Ovary (tissue), 3 donors: ENCODE measurements at regions not wholly inside any gene's neighbourhood (a gene's known extent, or its start where the extent isn't known, plus 50 kb on each side); places are given as distances from the start of the nearest gene placed in this dataset.

Experiments used
- EP300 ChIP-seq: sonication (generic); formaldehyde crosslinking; IDR thresholded peaks from one replicate; pipeline ENCODE4 v1.6.1; 2017; ENCODE audit warnings: antibody characterized with exemption
- POLR2A ChIP-seq: fragments of 450-650 bp; IDR thresholded peaks from one replicate; pipeline ENCODE4 v1.6.1; 2017; ENCODE audit warnings: antibody characterized with exemption, mild to moderate bottlenecking, moderate library complexity
- TF ChIP-seq, protein P1 (sequence below), 3 donors: fragments of 450-650 bp in 2 of 3; fragments of 200-600 bp in 1 of 3; IDR thresholded peaks; one replicate each; pipeline versions ENCODE4 v1.5.1 to v1.8.0; 2016 to 2022; ENCODE audit warnings: antibody characterized with exemption in 3 of 3, mild to moderate bottlenecking in 1 of 3
- donor health status: DM: no; HTN: no; CAD: no.

DNA sequence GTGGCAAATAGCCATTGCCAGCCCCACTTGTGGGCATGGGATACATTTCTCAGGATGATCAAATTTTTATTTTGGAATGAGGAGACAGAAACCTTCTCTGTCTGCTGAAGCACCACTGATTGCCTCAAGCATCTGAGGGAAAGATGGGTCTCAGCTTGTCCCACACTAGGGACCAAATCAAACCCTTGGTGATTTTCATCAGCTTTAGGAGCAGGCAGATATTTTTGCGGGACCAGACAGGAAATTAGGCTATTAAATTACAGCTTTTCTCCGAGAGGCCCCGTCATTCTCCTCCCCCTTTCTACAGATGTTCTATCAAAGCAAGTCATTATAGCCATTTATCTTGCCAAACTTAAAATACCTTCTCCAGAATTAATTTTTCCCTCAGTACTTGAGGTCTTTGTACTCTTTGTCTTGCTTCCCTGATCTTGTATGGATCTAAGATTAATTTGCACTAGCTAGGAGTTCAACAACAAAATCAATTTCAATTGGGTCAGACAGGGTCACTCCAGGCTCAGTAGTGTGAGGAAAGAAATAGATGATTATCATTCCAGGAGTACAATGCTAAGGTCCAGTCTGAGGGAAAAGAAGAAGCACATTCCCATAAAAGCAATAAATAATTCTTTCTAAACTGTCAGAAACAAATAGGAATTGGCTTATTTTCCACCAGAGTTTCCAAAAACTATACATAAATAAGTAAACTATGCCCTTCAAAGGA is 818.1 kb upstream of the SOX11 start:
- TF ChIP-seq POLR2A, result no peak
- TF ChIP-seq, protein P1, sequence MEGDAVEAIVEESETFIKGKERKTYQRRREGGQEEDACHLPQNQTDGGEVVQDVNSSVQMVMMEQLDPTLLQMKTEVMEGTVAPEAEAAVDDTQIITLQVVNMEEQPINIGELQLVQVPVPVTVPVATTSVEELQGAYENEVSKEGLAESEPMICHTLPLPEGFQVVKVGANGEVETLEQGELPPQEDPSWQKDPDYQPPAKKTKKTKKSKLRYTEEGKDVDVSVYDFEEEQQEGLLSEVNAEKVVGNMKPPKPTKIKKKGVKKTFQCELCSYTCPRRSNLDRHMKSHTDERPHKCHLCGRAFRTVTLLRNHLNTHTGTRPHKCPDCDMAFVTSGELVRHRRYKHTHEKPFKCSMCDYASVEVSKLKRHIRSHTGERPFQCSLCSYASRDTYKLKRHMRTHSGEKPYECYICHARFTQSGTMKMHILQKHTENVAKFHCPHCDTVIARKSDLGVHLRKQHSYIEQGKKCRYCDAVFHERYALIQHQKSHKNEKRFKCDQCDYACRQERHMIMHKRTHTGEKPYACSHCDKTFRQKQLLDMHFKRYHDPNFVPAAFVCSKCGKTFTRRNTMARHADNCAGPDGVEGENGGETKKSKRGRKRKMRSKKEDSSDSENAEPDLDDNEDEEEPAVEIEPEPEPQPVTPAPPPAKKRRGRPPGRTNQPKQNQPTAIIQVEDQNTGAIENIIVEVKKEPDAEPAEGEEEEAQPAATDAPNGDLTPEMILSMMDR (IDR thresholded peaks at IDR 0.05), result no peak
- no peak for TF ChIP-seq EP300
